ENCODE measurements at regions not wholly inside any gene's neighbourhood (a gene's known extent, or its start where the extent isn't known, plus 50 kb on each side); places are given as distances from the start of the nearest gene placed in this dataset.

DNA sequence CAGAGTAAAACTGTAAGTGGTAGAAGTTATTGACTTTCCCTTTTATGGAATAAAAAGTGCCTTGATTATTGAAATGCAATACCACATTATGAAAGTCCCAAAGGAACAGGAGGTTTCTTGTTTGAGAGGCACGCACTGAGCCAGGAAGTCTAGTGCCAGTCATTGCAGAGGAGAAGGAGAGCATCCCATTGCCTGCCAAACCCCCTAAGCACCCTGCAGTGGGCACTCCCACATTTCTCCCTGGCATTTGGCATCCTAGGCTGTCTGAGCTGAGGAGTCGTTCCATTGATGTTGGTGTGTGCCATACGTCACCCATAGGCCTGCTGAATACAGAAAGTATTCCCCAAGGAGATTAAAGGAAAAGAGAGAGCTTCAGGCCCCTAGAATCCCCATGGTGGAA lies 85.7 kb upstream of the MBNL2 start:
- CTCF ChIA-PET = interaction anchor here (0.5 kb wide), 1 partner anchor 88 kb away, joined by 3 read pairs; no protein-coding TSS in a partner anchor
- H3K4me3 Mint-ChIP-seq = no peak overlapping the region

DNA sequence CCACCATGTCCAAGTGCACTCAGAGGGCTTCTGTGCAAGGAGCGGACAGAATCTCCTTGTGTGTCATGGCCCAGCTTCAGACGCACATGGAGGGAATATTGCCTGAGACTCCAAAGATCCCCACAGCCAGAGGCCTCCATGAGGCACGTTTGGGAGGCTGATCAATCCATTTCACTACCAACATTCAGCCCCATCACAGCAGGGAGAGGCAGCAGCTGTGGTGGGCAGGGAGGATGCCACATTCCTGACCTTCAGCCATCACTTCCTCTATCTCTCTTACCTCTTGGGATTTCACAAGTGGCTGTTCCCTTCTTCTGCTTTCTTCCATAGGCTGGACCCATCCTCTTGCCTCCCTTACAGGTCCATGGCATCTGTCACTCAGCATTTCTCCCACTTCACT lies 82.4 kb upstream of the MBNL2 start:
- Mint-ChIP-seq H3K36me3 (no peaks in the 10 kb centered on the region), H3K9me3 (no peaks in the 10 kb centered on the region), H3K4me1 (peaks cover 0 to 10% (median 5%) of the 10 kb centered on the region in 7 donors), H3K27ac (no peak overlapping the region), H3K27me3 (peaks cover 5 to 22% (median 20%) of the 10 kb centered on the region in 5 donors), H3K4me3 (no peak overlapping the region)
- H3K9me3 ChIP-seq (ENCODE audit: control insufficient read depth in 2 of 3, low read length in 3 of 3) = no peaks in the 10 kb centered on the region
- no peaks in the 10 kb centered on the region for H3K4me1 ChIP-seq (ENCODE audit: control insufficient read depth in 2 of 2, insufficient read depth in 2 of 2, low read length in 2 of 2)
- POLR2A ChIA-PET = no interaction called here
- intact Hi-C loops (cut with micrococcal nuclease) = no loop called here
- no peaks in the 10 kb centered on the region for H3K36me3 ChIP-seq (ENCODE audit: control insufficient read depth in 2 of 3, insufficient read depth in 3 of 3, low read length in 3 of 3)
- no peak overlapping the region for H3K27ac ChIP-seq (ENCODE audit: low read depth, low read length)
- H3K4me3 ChIP-seq (ENCODE audit: low read length) = no peak overlapping the region
- CTCF ChIA-PET = no interaction called here
- DNase-seq = no peak
- no peaks in the 10 kb centered on the region for H3K27me3 ChIP-seq (ENCODE audit: control insufficient read depth in 2 of 2, insufficient read depth in 2 of 2, low read length in 2 of 2)
- ATAC-seq = no peak

More for the DNA sequence above, 85.7 kb upstream of the MBNL2 start:
- POLR2A ChIA-PET = no interaction called here
- Histone ChIP-seq H3K9me3 (ENCODE audit: control insufficient read depth in 2 of 3, low read length in 3 of 3) (no peaks in the 10 kb centered on the region), H3K36me3 (ENCODE audit: control insufficient read depth in 2 of 3, insufficient read depth in 3 of 3, low read length in 3 of 3) (no peaks in the 10 kb centered on the region), H3K4me1 (ENCODE audit: control insufficient read depth in 2 of 2, insufficient read depth in 2 of 2, low read length in 2 of 2) (no peaks in the 10 kb centered on the region), H3K27ac (ENCODE audit: low read depth, low read length) (no peak overlapping the region), H3K4me3 (ENCODE audit: low read length) (no peak overlapping the region), H3K27me3 (ENCODE audit: control insufficient read depth in 2 of 2, insufficient read depth in 2 of 2, low read length in 2 of 2) (no peaks in the 10 kb centered on the region)
- peaks cover 0 to 1% (median 0%) of the 10 kb centered on the region in 11 donors for H3K9me3 Mint-ChIP-seq
- peaks cover under 1 to 14% (median 12%) of the 10 kb centered on the region in 5 donors for H3K27me3 Mint-ChIP-seq
- DNase-seq = no peak
- no peak for ATAC-seq
- peaks cover 0 to 2% (median 0%) of the 10 kb centered on the region in 7 donors for H3K4me1 Mint-ChIP-seq
- no peaks in the 10 kb centered on the region for H3K36me3 Mint-ChIP-seq
- intact Hi-C loops (cut with micrococcal nuclease) = no loop called here
- H3K27ac Mint-ChIP-seq = no peak overlapping the region

DNA sequence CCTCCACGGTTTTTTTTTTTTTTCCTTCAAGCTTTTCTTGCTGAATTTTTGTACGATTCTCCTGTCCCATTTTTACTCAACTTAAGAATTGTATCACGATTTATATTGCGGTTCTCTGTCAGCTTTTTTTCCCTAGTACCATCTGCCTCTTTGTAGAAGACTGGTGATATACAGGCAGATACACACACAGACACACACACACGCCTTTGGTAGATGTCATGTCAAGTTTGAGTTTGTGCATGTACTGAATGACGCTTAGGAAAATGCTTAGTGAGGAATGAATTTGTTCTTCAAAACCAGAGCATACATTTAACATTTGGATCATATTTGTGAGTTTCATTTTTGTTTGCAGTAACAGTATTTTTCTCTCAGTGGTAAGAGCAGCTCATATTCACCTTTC lies 82.0 kb upstream of the MBNL2 start:
- no peak overlapping the region for H3K27ac Mint-ChIP-seq
- no peaks in the 10 kb centered on the region for H3K9me3 Mint-ChIP-seq
- Histone ChIP-seq H3K4me3 (ENCODE audit: low read length) (no peak overlapping the region), H3K27ac (ENCODE audit: low read depth, low read length) (no peak overlapping the region), H3K9me3 (ENCODE audit: control insufficient read depth in 2 of 3, low read length in 3 of 3) (no peaks in the 10 kb centered on the region), H3K27me3 (ENCODE audit: control insufficient read depth in 2 of 2, insufficient read depth in 2 of 2, low read length in 2 of 2) (no peaks in the 10 kb centered on the region), H3K36me3 (ENCODE audit: control insufficient read depth in 2 of 3, insufficient read depth in 3 of 3, low read length in 3 of 3) (no peaks in the 10 kb centered on the region), H3K4me1 (ENCODE audit: control insufficient read depth in 2 of 2, insufficient read depth in 2 of 2, low read length in 2 of 2) (no peaks in the 10 kb centered on the region)
- POLR2A ChIA-PET = no interaction called here
- peaks cover 5 to 23% (median 20%) of the 10 kb centered on the region in 5 donors for H3K27me3 Mint-ChIP-seq
- H3K4me1 Mint-ChIP-seq = peaks cover 0 to 10% (median 5%) of the 10 kb centered on the region in 7 donors
- no peak overlapping the region for H3K4me3 Mint-ChIP-seq
- no peak for DNase-seq
- CTCF ChIA-PET = no interaction called here
- intact Hi-C loops (cut with micrococcal nuclease) = no loop called here
- no peak for ATAC-seq
- H3K36me3 Mint-ChIP-seq = no peaks in the 10 kb centered on the region

DNA sequence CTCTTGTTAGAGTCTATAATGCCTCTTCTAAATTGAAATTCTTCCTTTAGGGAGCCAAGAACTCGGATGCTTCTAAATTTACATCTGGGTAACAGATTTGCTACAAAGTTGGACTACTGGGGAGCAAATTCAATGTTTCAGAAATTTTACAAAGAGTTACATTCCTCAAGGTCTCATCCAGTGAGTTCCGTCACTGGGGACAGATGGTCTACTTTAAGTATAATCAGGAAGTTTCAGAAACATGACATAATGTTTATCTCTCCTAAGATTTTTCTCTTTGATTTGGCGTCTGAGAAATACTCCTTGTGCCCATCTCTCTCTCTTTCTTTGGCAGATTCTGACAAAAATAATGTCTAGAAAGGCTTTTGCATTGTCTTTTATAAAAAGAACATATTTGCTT lies 81.5 kb upstream of the MBNL2 start:
- Histone ChIP-seq H3K27me3 (ENCODE audit: control insufficient read depth in 2 of 2, insufficient read depth in 2 of 2, low read length in 2 of 2) (no peaks in the 10 kb centered on the region), H3K27ac (ENCODE audit: low read depth, low read length) (no peak overlapping the region), H3K9me3 (ENCODE audit: control insufficient read depth in 2 of 3, low read length in 3 of 3) (no peaks in the 10 kb centered on the region), H3K4me1 (ENCODE audit: control insufficient read depth in 2 of 2, insufficient read depth in 2 of 2, low read length in 2 of 2) (no peaks in the 10 kb centered on the region), H3K36me3 (ENCODE audit: control insufficient read depth in 2 of 3, insufficient read depth in 3 of 3, low read length in 3 of 3) (no peaks in the 10 kb centered on the region), H3K4me3 (ENCODE audit: low read length) (no peak overlapping the region)
- intact Hi-C loops (cut with micrococcal nuclease) = no loop called here
- Mint-ChIP-seq H3K27ac (no peak overlapping the region), H3K4me1 (peaks cover 0 to 10% (median 5%) of the 10 kb centered on the region in 7 donors), H3K36me3 (no peaks in the 10 kb centered on the region), H3K27me3 (peaks cover 5 to 25% (median 20%) of the 10 kb centered on the region in 5 donors), H3K4me3 (no peak overlapping the region), H3K9me3 (peaks cover 0 to 1% (median 0%) of the 10 kb centered on the region in 11 donors)
- ATAC-seq (no peak), DNase-seq (no peak)
- ChIA-PET CTCF (no interaction called here), POLR2A (no interaction called here)

DNA sequence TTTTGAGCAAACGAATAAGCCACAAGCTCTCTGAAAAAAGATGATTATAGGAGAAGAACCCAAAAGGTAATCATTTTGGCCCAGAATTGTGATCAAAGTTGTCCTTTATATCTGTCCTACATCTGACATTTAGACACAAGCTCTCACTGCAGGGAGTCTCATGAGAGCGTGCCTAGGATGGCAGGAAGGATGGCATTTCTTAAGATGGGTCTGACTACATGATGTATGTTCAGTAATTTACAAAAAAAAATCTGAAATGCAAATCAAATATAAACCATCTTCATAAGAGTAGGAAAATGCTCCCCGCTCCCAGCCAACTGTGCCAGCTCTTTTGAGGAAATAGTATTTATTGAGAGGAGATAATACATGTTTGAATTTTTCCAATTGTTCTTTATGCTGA lies 81.0 kb upstream of the MBNL2 start:
- H3K4me3 Mint-ChIP-seq = no peak overlapping the region
- intact Hi-C loops (cut with micrococcal nuclease) = no loop called here
- no peak overlapping the region for H3K4me3 ChIP-seq (ENCODE audit: low read length)
- no peaks in the 10 kb centered on the region for H3K4me1 ChIP-seq (ENCODE audit: control insufficient read depth in 2 of 2, insufficient read depth in 2 of 2, low read length in 2 of 2)
- H3K4me1 Mint-ChIP-seq = peaks cover 0 to 10% (median 5%) of the 10 kb centered on the region in 7 donors
- no peaks in the 10 kb centered on the region for H3K9me3 ChIP-seq (ENCODE audit: control insufficient read depth in 2 of 3, low read length in 3 of 3)
- H3K27me3 Mint-ChIP-seq = peaks cover 5 to 26% (median 20%) of the 10 kb centered on the region in 5 donors
- no peaks in the 10 kb centered on the region for H3K36me3 ChIP-seq (ENCODE audit: control insufficient read depth in 2 of 3, insufficient read depth in 3 of 3, low read length in 3 of 3)
- ATAC-seq (no peak), DNase-seq (no peak)
- no peaks in the 10 kb centered on the region for H3K36me3 Mint-ChIP-seq
- H3K9me3 Mint-ChIP-seq = peaks cover 0 to 1% (median 0%) of the 10 kb centered on the region in 11 donors
- H3K27ac ChIP-seq (ENCODE audit: low read depth, low read length) = no peak overlapping the region
- H3K27me3 ChIP-seq (ENCODE audit: control insufficient read depth in 2 of 2, insufficient read depth in 2 of 2, low read length in 2 of 2) = no peaks in the 10 kb centered on the region
- POLR2A ChIA-PET = no interaction called here
- CTCF ChIA-PET = no interaction called here
- H3K27ac Mint-ChIP-seq = no peak overlapping the region

DNA sequence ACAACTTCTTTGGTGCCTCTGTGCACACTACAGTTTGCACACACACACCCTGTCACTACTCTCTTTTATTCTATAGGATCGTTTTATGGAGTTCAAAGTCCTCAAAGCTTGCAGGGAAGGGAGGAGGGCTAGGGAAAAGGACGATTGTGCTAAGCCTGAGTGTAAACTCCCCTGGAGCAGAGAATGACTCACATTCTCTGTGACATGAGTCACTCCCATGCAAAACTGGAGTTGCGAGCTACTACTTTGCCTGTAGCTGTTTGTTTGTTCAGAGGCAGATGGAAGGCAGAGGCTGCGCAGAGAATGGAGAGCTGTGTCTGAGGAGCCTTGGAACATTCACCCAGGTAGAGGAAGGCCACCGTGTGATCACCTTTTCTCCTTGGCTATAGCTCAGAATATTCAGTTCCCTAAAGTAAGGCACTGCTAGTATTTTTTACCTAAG lies 80.5 kb upstream of the MBNL2 start:
- no peaks in the 10 kb centered on the region for H3K4me1 ChIP-seq (ENCODE audit: control insufficient read depth in 2 of 2, insufficient read depth in 2 of 2, low read length in 2 of 2)
- POLR2A ChIA-PET = no interaction called here
- intact Hi-C loops (cut with micrococcal nuclease) = no loop called here
- Mint-ChIP-seq H3K27ac (peak overlapping the region in 2 of 9 donors; percentile 25 to 47), H3K4me1 (peaks cover 0 to 10% (median 5%) of the 10 kb centered on the region in 7 donors), H3K27me3 (peaks cover 5 to 29% (median 22%) of the 10 kb centered on the region in 5 donors), H3K9me3 (peaks cover 0 to 1% (median 0%) of the 10 kb centered on the region in 11 donors), H3K36me3 (no peaks in the 10 kb centered on the region), H3K4me3 (peak overlapping the region in 1 of 10 donors; percentile 0)
- ATAC-seq (no peak), DNase-seq (no peak)
- no peak overlapping the region for H3K27ac ChIP-seq (ENCODE audit: low read depth, low read length)
- CTCF ChIA-PET = interaction anchor here (0.6 kb wide), 1 partner anchor 1676 kb away, joined by 3 read pairs; no protein-coding TSS in a partner anchor
- no peaks in the 10 kb centered on the region for H3K36me3 ChIP-seq (ENCODE audit: control insufficient read depth in 2 of 3, insufficient read depth in 3 of 3, low read length in 3 of 3)
- no peak overlapping the region for H3K4me3 ChIP-seq (ENCODE audit: low read length)
- no peaks in the 10 kb centered on the region for H3K27me3 ChIP-seq (ENCODE audit: control insufficient read depth in 2 of 2, insufficient read depth in 2 of 2, low read length in 2 of 2)
- H3K9me3 ChIP-seq (ENCODE audit: control insufficient read depth in 2 of 3, low read length in 3 of 3) = no peaks in the 10 kb centered on the region

DNA sequence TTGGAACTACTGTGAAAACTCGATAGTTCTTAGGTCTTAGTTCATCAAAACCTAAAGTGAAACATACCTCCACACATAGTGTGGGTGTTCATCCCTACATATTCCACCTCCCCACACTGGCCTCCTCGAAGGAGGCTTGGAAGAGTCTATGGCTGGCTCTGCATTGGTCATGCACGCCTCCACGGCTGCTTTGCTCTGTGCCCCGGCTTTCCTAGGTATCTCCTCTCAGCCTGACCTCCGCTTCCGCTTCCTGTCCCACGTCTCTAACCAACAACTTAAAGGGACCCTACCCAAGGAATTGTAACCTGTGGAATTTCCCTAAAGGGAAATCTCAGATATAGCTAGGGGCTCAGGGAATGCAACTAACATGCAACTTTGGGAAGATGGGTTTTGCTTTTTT lies 79.7 kb upstream of the MBNL2 start:
- CTCF ChIA-PET = interaction anchor here (0.7 kb wide), 1 partner anchor 32 kb away, joined by 3 read pairs; no protein-coding TSS in a partner anchor
- POLR2A ChIA-PET = no interaction called here
- peaks cover 6 to 25% (median 22%) of the 10 kb centered on the region in 5 donors for H3K27me3 Mint-ChIP-seq
- peaks cover 0 to 1% (median 0%) of the 10 kb centered on the region in 11 donors for H3K9me3 Mint-ChIP-seq
- H3K4me3 Mint-ChIP-seq = peak overlapping the region in 6 of 10 donors; percentile 11 to 54 (median 37)
- no peaks in the 10 kb centered on the region for H3K9me3 ChIP-seq (ENCODE audit: control insufficient read depth in 2 of 3, low read length in 3 of 3)
- no peak overlapping the region for H3K27ac ChIP-seq (ENCODE audit: low read depth, low read length)
- H3K4me1 ChIP-seq (ENCODE audit: control insufficient read depth in 2 of 2, insufficient read depth in 2 of 2, low read length in 2 of 2) = no peaks in the 10 kb centered on the region
- no peak overlapping the region for H3K27ac Mint-ChIP-seq
- H3K36me3 Mint-ChIP-seq = no peaks in the 10 kb centered on the region
- peaks cover 0 to 10% (median 5%) of the 10 kb centered on the region in 7 donors for H3K4me1 Mint-ChIP-seq
- no peak overlapping the region for H3K4me3 ChIP-seq (ENCODE audit: low read length)
- intact Hi-C loops (cut with micrococcal nuclease) = no loop called here
- no peaks in the 10 kb centered on the region for H3K27me3 ChIP-seq (ENCODE audit: control insufficient read depth in 2 of 2, insufficient read depth in 2 of 2, low read length in 2 of 2)
- DNase-seq = no peak
- no peaks in the 10 kb centered on the region for H3K36me3 ChIP-seq (ENCODE audit: control insufficient read depth in 2 of 3, insufficient read depth in 3 of 3, low read length in 3 of 3)
- ATAC-seq = no peak

Measured in naive thymus-derived CD4-positive, alpha-beta T cell (primary cell).